Smooth muscle cell of the brain vasculature (primary cell): ENCODE measurements at regions not wholly inside any gene's neighbourhood (a gene's known extent, or its start where the extent isn't known, plus 50 kb on each side); places are given as distances from the start of the nearest gene placed in this dataset.

ENCODE experiments used
- DNase-seq: peaks from one replicate; pipeline ENCODE4 v3.0.0-alpha.2; 2012; ENCODE audit warnings: low read depth, low spot score

DNA sequence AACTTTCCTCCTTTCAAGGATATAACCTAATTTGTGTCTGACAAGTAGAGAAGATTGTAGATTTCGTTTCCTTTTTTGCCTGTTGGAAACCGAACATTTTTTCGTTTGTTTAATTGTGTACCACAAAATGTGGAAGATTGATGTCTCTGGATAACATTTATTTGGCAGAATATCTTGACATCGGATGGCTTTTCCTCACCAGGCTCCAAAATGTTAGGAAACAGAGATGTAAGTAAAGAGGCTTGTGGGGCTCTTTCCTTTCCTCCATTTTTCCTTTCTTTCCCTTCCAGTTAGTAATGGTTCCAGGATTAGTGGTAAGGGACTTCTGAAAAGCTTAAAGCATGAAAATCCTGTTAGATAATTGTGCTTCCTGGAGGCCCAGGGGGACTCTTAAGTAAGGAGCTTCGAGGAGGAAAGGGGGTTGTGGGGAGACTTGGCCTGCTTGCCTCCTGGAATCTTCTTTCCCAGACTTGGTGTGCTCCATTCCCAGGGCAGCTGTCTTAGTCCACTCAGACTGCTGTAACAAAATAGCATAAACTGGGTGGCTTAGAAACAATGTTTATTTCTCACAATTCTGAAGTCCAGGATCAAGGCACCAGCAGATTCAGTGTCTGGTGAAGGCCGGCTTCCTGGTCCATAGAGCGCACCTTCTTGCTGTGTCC, 243.1 kb upstream of the PWP1 start:
- DNase-seq, result no peak

DNA sequence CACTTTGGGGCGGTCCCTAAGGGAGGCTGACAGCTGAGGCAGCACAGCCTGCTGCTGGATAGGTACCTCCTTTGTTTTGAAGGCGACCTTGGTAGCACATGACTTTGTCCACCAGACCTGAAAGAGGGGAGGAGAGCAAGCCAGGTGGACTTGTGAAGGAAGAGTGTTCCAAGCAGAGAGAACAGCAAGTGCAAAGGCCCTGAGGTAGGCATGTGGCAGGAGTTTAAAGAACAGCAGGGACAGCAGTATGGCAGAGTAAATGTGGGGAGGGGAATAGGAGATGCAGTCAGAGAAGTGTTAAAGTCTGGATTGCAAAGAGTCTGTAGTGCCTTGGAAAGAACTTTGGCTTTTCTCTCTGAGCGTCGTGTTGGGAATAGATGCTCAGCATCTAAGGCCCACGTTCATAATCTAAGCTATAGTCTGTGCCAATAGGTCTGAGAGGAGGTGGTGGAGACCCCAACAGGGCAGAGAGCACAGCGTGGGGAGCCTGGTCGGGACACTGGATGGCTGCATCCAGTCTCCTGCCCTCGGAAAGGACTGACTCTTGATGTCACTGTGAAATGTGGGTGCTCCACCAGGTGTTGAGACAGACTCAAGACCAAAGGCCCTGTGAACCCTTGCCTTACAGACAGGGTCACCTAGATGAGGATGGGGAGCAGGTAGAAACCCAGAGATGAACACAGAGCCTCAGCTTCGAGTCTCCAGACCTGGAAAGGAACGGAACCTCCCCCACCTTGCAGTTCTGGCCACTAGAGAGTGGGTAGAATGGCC, 242.1 kb upstream of the PWP1 start:
- no peak for DNase-seq

- DNase-seq, result no peak
Observed at GRCh38 chr12:107444771-107445170, 240.8 kb upstream of the PWP1 start.

DNA sequence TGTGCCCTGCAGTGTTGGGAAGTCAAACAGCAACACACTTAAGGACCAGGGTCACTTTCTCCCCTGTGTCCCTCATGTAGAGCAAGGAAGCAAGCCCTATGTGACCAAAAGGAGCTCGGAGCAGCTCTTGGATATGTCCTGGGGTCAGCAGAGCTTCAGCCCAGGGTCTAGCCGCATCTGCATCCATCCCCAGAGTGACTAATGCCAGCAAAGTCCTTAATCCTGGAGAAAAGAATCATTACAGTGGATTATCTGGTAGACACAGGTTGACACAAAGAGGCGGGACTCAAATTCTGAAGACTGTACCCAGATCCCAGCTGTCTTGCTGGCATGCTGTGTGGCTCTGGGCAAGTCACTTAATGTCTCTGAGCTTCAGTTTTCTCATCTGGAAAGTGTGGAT, 239.1 kb upstream of the PWP1 start:
- DNase-seq, result no peak

DNA sequence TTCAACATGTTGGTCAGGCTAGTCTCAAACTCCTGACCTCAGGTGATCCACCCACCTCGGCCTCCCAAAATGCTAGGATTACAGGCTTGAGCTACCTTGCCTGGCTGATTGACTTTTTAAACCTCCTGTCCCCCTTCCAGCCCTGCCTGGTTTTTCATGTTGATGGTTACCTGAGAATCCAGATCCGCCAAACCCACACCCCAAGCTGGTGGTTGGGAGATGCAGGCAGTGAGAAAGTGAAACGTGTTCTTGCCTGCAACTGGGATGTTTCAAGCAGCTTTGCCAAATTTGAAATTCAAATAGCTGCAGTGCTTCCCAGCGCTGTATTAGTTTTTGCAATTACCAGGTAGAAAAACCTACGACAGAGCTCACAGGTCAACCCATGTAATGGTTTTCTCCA, 238.3 kb upstream of the PWP1 start:
- no peak for DNase-seq

- no peak for DNase-seq
Observed at GRCh38 chr12:107448198-107448597, 237.4 kb upstream of the PWP1 start.

GRCh38 chr12:107449891-107450290, 235.7 kb upstream of the PWP1 start:
- DNase-seq, result no peak

DNA sequence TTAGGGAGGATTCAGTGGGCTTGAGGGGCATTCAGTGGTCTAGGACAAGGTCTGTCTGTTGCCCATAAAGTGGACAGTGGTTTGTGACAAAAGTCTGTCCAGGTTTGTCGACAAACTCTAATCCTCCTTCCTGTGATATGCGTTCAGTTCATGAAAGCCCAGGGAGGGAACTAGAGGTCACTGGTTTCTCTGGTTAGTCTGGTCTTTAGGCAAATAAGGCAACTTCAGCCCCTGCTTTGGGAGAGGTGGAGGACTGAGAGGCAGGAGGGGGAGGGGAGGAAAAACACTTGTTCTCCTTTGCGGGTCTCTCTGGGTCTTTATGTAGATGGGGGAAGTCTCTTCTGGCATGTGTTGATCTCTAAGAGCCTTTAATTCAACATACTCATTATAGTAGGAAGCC, 235.1 kb upstream of the PWP1 start:
- no peak for DNase-seq

- DNase-seq, result no peak
Observed at GRCh38 chr12:107451246-107451645, 234.4 kb upstream of the PWP1 start.

- no peak for DNase-seq
Observed at GRCh38 chr12:107454109-107454830, 231.3 kb upstream of the PWP1 start.

- DNase-seq, result no peak
Observed at GRCh38 chr12:107457362-107457935, 228.2 kb upstream of the PWP1 start.

DNA sequence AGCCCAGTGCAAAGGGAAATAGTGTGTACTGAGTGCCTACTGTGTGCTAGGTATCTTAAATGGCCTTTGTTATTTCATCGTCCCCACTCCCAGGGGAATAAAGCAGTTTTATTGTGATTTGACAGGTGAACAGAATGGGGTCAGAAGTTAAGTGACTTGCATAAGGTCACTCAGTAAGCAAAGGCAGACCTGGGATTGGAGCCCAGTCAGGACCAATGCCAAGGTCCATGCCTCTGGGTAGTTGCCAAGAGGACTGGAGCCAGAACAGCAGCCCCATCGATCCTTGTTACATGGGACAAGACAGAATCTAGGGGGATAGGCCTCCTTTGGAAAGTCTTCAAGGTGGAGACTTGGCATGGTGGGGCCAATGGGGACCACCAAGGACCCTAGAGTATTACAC, 227.4 kb upstream of the PWP1 start:
- no peak for DNase-seq

GRCh38 chr12:107458990-107459389, 226.6 kb upstream of the PWP1 start:
- DNase-seq, result no peak

- DNase-seq, result no peak
Observed at GRCh38 chr12:107459641-107460040, 226.0 kb upstream of the PWP1 start.

DNA sequence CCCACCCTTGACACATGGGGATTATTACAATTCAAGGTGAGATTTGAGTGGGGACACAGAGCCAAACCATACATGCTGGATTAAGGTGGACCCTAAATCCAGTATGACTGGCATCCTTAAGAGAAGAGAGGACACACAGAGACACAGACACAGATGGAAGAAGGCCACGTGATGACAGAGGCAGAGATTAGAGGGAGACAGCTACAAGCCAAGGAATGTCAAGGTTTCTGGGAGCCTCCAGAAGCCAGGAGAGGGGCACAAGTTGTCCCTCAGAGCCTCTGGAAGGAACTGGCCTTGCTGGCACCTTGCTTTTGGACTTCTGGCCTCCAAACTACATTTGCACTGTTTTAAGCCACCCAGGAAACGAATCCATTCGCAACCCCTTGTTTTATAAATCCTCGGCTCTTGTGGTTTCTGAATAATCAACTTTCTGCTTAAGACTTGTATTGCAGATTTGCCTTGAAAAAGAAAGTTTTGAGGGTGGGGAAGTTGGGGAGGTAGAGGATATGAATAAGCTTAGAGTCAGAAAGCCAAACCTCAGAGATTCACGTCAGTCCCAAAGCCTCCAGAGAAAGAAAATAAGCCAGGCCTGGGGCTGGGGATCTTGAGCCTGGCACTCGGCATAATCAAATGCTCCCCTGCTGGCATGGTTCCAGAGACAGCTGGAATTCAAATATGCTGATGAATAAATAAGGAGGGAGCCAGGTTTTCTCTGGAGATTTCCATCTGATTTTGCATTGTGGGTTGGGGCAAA, 224.2 kb upstream of the PWP1 start:
- DNase-seq, result peak; percentile 35

GRCh38 chr12:107462428-107463332, 222.9 kb upstream of the PWP1 start:
- DNase-seq, result no peak

DNA sequence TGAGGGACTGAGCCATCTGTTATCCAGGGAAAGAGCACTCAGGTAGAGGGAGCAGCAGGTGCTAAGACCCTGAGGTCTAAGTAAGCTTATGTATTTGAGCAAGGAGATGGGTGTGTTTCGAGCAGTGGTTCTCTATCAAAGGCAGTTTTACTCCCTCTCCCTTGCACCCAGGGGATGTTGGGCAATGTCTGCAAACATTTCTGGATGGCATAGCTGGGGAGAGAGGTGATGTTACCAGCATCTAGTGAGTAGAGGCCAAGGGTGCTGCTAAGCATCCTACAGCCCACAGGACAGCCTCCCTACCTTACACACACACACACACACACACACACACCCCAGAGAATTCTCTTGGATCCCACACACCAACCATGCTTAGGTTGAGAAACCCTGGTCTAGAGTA, 221.0 kb upstream of the PWP1 start:
- no peak for DNase-seq

GRCh38 chr12:107465625-107466024, 220.0 kb upstream of the PWP1 start:
- DNase-seq, result no peak

DNA sequence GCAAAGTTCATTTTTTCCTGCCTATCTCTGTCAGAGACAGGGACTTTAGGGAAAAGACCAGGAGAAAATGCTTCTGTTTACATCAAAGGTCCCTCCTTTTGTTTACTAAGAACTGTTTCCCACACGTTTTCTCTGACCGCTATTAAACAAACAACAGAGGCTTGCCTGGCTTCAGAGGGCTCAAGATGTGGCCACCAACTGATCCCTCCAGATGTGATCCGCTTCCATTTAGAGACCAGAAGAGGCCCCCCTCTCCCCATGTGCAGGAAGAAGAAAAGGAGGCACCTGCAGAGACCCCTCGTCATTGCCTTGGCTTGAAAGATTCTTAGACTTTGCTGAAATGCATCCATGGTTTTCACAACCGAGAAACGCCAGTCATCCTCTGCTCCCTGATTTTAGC, 217.9 kb upstream of the PWP1 start:
- DNase-seq, result no peak

GRCh38 chr12:107468182-107468581, 217.4 kb upstream of the PWP1 start:
- no peak for DNase-seq

DNA sequence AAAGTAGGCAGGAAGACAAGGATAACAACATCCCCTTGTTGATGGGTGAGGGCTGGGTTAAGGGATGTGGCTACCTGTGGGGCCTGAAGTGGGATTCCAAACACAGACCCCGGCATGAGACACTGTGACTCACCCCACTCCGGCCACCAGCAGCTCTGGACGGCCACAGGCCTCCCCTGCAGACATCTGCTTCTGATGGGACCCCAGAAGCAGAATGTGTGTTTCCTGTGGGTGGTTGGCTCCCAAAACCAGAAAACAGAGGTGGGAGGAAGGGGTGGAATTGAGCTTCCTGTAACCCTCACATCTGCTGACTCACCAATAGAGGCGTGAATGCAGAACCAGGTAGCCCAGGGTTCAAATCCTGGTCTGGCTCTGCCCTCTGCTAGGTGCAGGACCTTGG, 216.6 kb upstream of the PWP1 start:
- DNase-seq, result no peak
